SK-N-SH (cell line): ENCODE measurements at regions not wholly inside any gene's neighbourhood (a gene's known extent, or its start where the extent isn't known, plus 50 kb on each side); places are given as distances from the start of the nearest gene placed in this dataset.

ENCODE experiments used
- CHD2 ChIP-seq: fragments of 150-350 bp; IDR thresholded peaks from 2 replicates; pipeline ENCODE4 v1.6.1; 2018; ENCODE audit warnings: low read length; ENCODE audit not compliant: partially characterized antibody
- ELF1 ChIP-seq: IDR thresholded peaks from 2 replicates; pipeline ENCODE4 v1.4.0; 2012
- EP300 ChIP-seq, 2 experiments: IDR thresholded peaks; 2 replicates each; pipeline versions ENCODE4 v1.4.0 to v1.6.1; 2012; ENCODE audit warnings: borderline replicate concordance in 1 of 2, low read depth in 1 of 2, low read length in 1 of 2
- MAX ChIP-seq: IDR thresholded peaks from 2 replicates; pipeline ENCODE4 v1.4.0; 2012; ENCODE audit warnings: low read depth
- PBX3 ChIP-seq: IDR thresholded peaks from 2 replicates; pipeline ENCODE4; 2012
- POLR2AphosphoS5 ChIP-seq: IDR thresholded peaks from 2 replicates; pipeline ENCODE4 v1.6.1; 2012; ENCODE audit warnings: low read depth, low read length
- REST ChIP-seq: IDR thresholded peaks from 2 replicates; pipeline ENCODE4 v1.6.1; 2012; ENCODE audit warnings: mild to moderate bottlenecking, low read depth, low read length, moderate library complexity
- SMC3 ChIP-seq: IDR thresholded peaks from 2 replicates; pipeline ENCODE4 v1.6.1; 2012; ENCODE audit warnings: low read depth, low read length, improper control_type of control experiment
- YY1 ChIP-seq: IDR thresholded peaks from 2 replicates; pipeline ENCODE4 v1.4.0; 2012; ENCODE audit warnings: low read depth, mild to moderate bottlenecking
- TF ChIP-seq, protein P1 (sequence below): fragments of 200-600 bp; sonication (generic); IDR thresholded peaks from 2 replicates; pipeline ENCODE4 v1.6.1; 2017; ENCODE audit warnings: antibody characterized with exemption, mild to moderate bottlenecking, moderate library complexity

GRCh38 chr2:205905576-205905975 lies 180.4 kb downstream of the INO80D start:
- no peak for TF ChIP-seq SMC3
- no peak for TF ChIP-seq EP300 (IDR thresholded peaks at IDR 0.05; ENCODE audit: borderline replicate concordance in 1 of 2, low read depth in 1 of 2, low read length in 1 of 2)
- TF ChIP-seq CHD2, result no peak
- TF ChIP-seq, protein P1, sequence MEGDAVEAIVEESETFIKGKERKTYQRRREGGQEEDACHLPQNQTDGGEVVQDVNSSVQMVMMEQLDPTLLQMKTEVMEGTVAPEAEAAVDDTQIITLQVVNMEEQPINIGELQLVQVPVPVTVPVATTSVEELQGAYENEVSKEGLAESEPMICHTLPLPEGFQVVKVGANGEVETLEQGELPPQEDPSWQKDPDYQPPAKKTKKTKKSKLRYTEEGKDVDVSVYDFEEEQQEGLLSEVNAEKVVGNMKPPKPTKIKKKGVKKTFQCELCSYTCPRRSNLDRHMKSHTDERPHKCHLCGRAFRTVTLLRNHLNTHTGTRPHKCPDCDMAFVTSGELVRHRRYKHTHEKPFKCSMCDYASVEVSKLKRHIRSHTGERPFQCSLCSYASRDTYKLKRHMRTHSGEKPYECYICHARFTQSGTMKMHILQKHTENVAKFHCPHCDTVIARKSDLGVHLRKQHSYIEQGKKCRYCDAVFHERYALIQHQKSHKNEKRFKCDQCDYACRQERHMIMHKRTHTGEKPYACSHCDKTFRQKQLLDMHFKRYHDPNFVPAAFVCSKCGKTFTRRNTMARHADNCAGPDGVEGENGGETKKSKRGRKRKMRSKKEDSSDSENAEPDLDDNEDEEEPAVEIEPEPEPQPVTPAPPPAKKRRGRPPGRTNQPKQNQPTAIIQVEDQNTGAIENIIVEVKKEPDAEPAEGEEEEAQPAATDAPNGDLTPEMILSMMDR, result no peak
- TF ChIP-seq MAX, result no peak
- no peak for TF ChIP-seq POLR2AphosphoS5
- TF ChIP-seq PBX3, result no peak
- TF ChIP-seq REST, result no peak
- TF ChIP-seq ELF1, result no peak
- TF ChIP-seq YY1, result no peak
